HEK293T (cell line): ENCODE measurements at regions not wholly inside any gene's neighbourhood (a gene's known extent, or its start where the extent isn't known, plus 50 kb on each side); places are given as distances from the start of the nearest gene placed in this dataset.

ENCODE experiments used
- ELF4 ChIP-seq: fragments of 450-650 bp; IDR thresholded peaks from 2 replicates; pipeline ENCODE4 v1.6.1; 2017; ENCODE audit warnings: antibody characterized with exemption
- FOXM1 ChIP-seq: fragments of 450-650 bp; IDR thresholded peaks from 2 replicates; pipeline ENCODE4 v1.6.1; 2017; ENCODE audit warnings: mild to moderate bottlenecking, borderline replicate concordance

GRCh38 chr3:4107430-4107829, 195.7 kb upstream of the SETMAR start:
- TF ChIP-seq FOXM1 (no peak), ELF4 (no peak)
